ENCODE measurements at regions not wholly inside any gene's neighbourhood (a gene's known extent, or its start where the extent isn't known, plus 50 kb on each side); places are given as distances from the start of the nearest gene placed in this dataset.

DNA sequence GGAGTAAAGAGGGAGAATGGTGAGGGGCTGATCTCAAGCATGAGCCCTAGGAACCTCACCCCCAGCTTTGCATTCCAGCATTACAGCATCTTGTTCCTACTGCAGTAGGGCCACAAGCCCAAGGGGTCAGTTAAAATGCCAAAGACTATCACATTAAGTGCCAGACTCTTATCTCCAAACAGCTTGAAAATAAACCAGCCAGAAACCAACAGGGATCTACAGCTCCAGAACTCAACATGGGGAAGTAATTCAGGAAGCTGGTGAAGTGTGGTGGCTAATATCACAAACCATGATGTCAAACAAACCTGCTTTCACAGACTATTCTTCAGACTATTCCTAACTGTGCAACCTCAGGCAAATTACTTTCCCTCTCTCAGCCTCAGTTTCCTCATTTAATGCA is 278.3 kb downstream of the TNS1 start:
- H3K4me3 ChIP-seq (replicated peaks in 1 of 3; ENCODE audit: low read depth in 2 of 3, low read length in 3 of 3): no peak overlapping the region
- no peaks in the 10 kb centered on the region for H3K79me2 ChIP-seq (ENCODE audit: insufficient read depth, low read length)
- no peaks in the 10 kb centered on the region for H4K20me1 ChIP-seq (ENCODE audit: insufficient read depth, low read length)
- intact Hi-C loops (cut with micrococcal nuclease): no loop called here
- H3K36me3 Mint-ChIP-seq: no peaks in the 10 kb centered on the region
- TF ChIP-seq, protein P1, sequence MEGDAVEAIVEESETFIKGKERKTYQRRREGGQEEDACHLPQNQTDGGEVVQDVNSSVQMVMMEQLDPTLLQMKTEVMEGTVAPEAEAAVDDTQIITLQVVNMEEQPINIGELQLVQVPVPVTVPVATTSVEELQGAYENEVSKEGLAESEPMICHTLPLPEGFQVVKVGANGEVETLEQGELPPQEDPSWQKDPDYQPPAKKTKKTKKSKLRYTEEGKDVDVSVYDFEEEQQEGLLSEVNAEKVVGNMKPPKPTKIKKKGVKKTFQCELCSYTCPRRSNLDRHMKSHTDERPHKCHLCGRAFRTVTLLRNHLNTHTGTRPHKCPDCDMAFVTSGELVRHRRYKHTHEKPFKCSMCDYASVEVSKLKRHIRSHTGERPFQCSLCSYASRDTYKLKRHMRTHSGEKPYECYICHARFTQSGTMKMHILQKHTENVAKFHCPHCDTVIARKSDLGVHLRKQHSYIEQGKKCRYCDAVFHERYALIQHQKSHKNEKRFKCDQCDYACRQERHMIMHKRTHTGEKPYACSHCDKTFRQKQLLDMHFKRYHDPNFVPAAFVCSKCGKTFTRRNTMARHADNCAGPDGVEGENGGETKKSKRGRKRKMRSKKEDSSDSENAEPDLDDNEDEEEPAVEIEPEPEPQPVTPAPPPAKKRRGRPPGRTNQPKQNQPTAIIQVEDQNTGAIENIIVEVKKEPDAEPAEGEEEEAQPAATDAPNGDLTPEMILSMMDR (IDR thresholded peaks at IDR 0.05): no peak
- H2AFZ ChIP-seq (ENCODE audit: insufficient read depth, low read depth, low read length, poor library complexity, severe bottlenecking): no peak overlapping the region
- peaks cover 0 to 11% (median 3%) of the 10 kb centered on the region in 7 donors for H3K9me3 Mint-ChIP-seq
- peaks cover 0 to 5% of the 10 kb centered on the region in 2 donors for H3K9me3 ChIP-seq (replicated peaks in 1 of 2; ENCODE audit: control insufficient read depth in 1 of 2, insufficient read depth in 1 of 2, low read length in 2 of 2)
- H3K36me3 ChIP-seq (replicated peaks in 1 of 2; ENCODE audit: control insufficient read depth in 1 of 2, insufficient read depth in 2 of 2, low read length in 2 of 2): no peaks in the 10 kb centered on the region
- no peak overlapping the region for H3K27ac ChIP-seq (ENCODE audit: low read depth in 1 of 2, low read length in 2 of 2)
- peaks cover 5 to 24% (median 8%) of the 10 kb centered on the region in 3 donors for H3K27me3 Mint-ChIP-seq (ENCODE audit: low read depth in 3 of 3)
- H3K4me1 Mint-ChIP-seq: no peaks in the 10 kb centered on the region
- H3K4me3 Mint-ChIP-seq: no peak overlapping the region
- no peak overlapping the region for H3K4me2 ChIP-seq (replicated peaks; ENCODE audit: extremely low read depth, low read length, poor library complexity, severe bottlenecking)
- H3K27me3 ChIP-seq (ENCODE audit: control insufficient read depth in 2 of 2, insufficient read depth in 2 of 2, low read length in 2 of 2): no peaks in the 10 kb centered on the region
- H3K27ac Mint-ChIP-seq: no peak overlapping the region
- no peak overlapping the region for H3K9ac ChIP-seq (ENCODE audit: insufficient read depth, low read length, poor library complexity, severe bottlenecking)
- no peaks in the 10 kb centered on the region for H3K4me1 ChIP-seq (ENCODE audit: control insufficient read depth in 1 of 2, insufficient read depth in 2 of 2, low read length in 2 of 2)
- no peak for DNase-seq

- H3K79me2 ChIP-seq (ENCODE audit: insufficient read depth, low read length): no peaks in the 10 kb centered on the region
- no peak overlapping the region for H3K4me3 ChIP-seq (replicated peaks in 1 of 3; ENCODE audit: low read depth in 2 of 3, low read length in 3 of 3)
- H3K36me3 ChIP-seq (replicated peaks in 1 of 2; ENCODE audit: control insufficient read depth in 1 of 2, insufficient read depth in 2 of 2, low read length in 2 of 2): no peaks in the 10 kb centered on the region
- DNase-seq: no peak
- no peak overlapping the region for H3K4me3 Mint-ChIP-seq
- peaks cover 0 to 5% of the 10 kb centered on the region in 2 donors for H3K9me3 ChIP-seq (replicated peaks in 1 of 2; ENCODE audit: control insufficient read depth in 1 of 2, insufficient read depth in 1 of 2, low read length in 2 of 2)
- H4K20me1 ChIP-seq (ENCODE audit: insufficient read depth, low read length): no peaks in the 10 kb centered on the region
- H3K9ac ChIP-seq (ENCODE audit: insufficient read depth, low read length, poor library complexity, severe bottlenecking): no peak overlapping the region
- no peaks in the 10 kb centered on the region for H3K4me1 ChIP-seq (ENCODE audit: control insufficient read depth in 1 of 2, insufficient read depth in 2 of 2, low read length in 2 of 2)
- no peaks in the 10 kb centered on the region for H3K27me3 ChIP-seq (ENCODE audit: control insufficient read depth in 2 of 2, insufficient read depth in 2 of 2, low read length in 2 of 2)
- no peaks in the 10 kb centered on the region for H3K36me3 Mint-ChIP-seq
- H3K9me3 Mint-ChIP-seq: peaks cover 0 to 11% (median 3%) of the 10 kb centered on the region in 7 donors
- H3K4me1 Mint-ChIP-seq: no peaks in the 10 kb centered on the region
- intact Hi-C loops (cut with micrococcal nuclease): no loop called here
- H3K27ac Mint-ChIP-seq: no peak overlapping the region
- H2AFZ ChIP-seq (ENCODE audit: insufficient read depth, low read depth, low read length, poor library complexity, severe bottlenecking): no peak overlapping the region
- H3K27ac ChIP-seq (ENCODE audit: low read depth in 1 of 2, low read length in 2 of 2): no peak overlapping the region
- TF ChIP-seq, protein P1 (IDR thresholded peaks at IDR 0.05): no peak
- peaks cover 5 to 22% (median 12%) of the 10 kb centered on the region in 3 donors for H3K27me3 Mint-ChIP-seq (ENCODE audit: low read depth in 3 of 3)
- WGBS (ENCODE audit: insufficient coverage): 95% methylated on average over 8 of the region's 9 CpGs
- H3K4me2 ChIP-seq (replicated peaks; ENCODE audit: extremely low read depth, low read length, poor library complexity, severe bottlenecking): no peak overlapping the region
Measured at GRCh38 chr2:217723981-217724380, 278.8 kb downstream of the TNS1 start.

Measured in CD14-positive monocyte (primary cell).